Epithelial cell of proximal tubule (primary cell): ENCODE measurements at regions not wholly inside any gene's neighbourhood (a gene's known extent, or its start where the extent isn't known, plus 50 kb on each side); places are given as distances from the start of the nearest gene placed in this dataset.

Experiments
- DNase-seq: peaks from one replicate; pipeline ENCODE4 v3.0.0-alpha.2; 2011; ENCODE audit warnings: low read depth
- H3K4me3 ChIP-seq: 2 replicates; pipeline ENCODE4 v1.5.1; 2011; ENCODE audit warnings: low read depth, mild to moderate bottlenecking, low read length
- CTCF ChIP-seq: conservative IDR thresholded peaks from 2 replicates; pipeline ENCODE4 v1.5.1; 2012; ENCODE audit warnings: low read depth, mild to moderate bottlenecking, low read length

- H3K4me3 ChIP-seq, result no peak overlapping the region
- TF ChIP-seq CTCF, result no peak
- DNase-seq, result no peak
Observed at GRCh38 chr3:18069568-18069967, 327.1 kb upstream of the TBC1D5 start.

- H3K4me3 ChIP-seq, result no peak overlapping the region
- no peak for DNase-seq
- no peak for TF ChIP-seq CTCF
Observed at GRCh38 chr3:18066899-18067582, 324.6 kb upstream of the TBC1D5 start.

GRCh38 chr3:18064586-18064985 lies 322.2 kb upstream of the TBC1D5 start:
- no peak for DNase-seq
- no peak for TF ChIP-seq CTCF

GRCh38 chr3:18062657-18063025 lies 320.2 kb upstream of the TBC1D5 start:
- no peak for TF ChIP-seq CTCF
- DNase-seq, result no peak
- no peak overlapping the region for H3K4me3 ChIP-seq

More at GRCh38 chr3:18064586-18064985, 322.2 kb upstream of the TBC1D5 start:
- H3K4me3 ChIP-seq, result no peak overlapping the region

- no peak for TF ChIP-seq CTCF
- DNase-seq, result peak; percentile 9
- H3K4me3 ChIP-seq, result no peak overlapping the region
Observed at GRCh38 chr3:18061737-18062656, 319.6 kb upstream of the TBC1D5 start.

GRCh38 chr3:18058666-18059065 lies 316.2 kb upstream of the TBC1D5 start:
- no peak for TF ChIP-seq CTCF
- DNase-seq, result no peak
- no peak overlapping the region for H3K4me3 ChIP-seq
